ENCODE measurements at regions not wholly inside any gene's neighbourhood (a gene's known extent, or its start where the extent isn't known, plus 50 kb on each side); places are given as distances from the start of the nearest gene placed in this dataset.

- no peak for TF ChIP-seq CTCF (conservative IDR thresholded peaks at IDR 0.05 in 1 of 2, IDR thresholded peaks at IDR 0.05 in 1 of 2; ENCODE audit: low read depth in 1 of 2, low read length in 2 of 2)
- TF ChIP-seq EZH2 (IDR thresholded peaks at IDR 0.05; ENCODE audit: low read length, missing control alignments): no peak
These were observed 197.9 kb upstream of the ANKH start for GRCh38 chr5:15069407-15069905.
